ENCODE measurements at regions not wholly inside any gene's neighbourhood (a gene's known extent, or its start where the extent isn't known, plus 50 kb on each side); places are given as distances from the start of the nearest gene placed in this dataset.
"Not testable (repeated sequence)": the region's sequence is repeated elsewhere in the genome, so short reads cannot be mapped to it uniquely, and the experiment has no call there.

GRCh38 chr7:29639886-29640595 lies 76.4 kb downstream of the PRR15 start:
- peak overlapping the region in 1 of 10 donors; percentile 6 for H3K27ac Mint-ChIP-seq

GRCh38 chr7:29641651-29642050 lies 78.0 kb downstream of the PRR15 start:
- POLR2A ChIA-PET, result no interaction called here

More at GRCh38 chr7:29639886-29640595, 76.4 kb downstream of the PRR15 start:
- no peaks in the 10 kb centered on the region for H3K36me3 Mint-ChIP-seq
- no peaks in the 10 kb centered on the region for H3K9me3 Mint-ChIP-seq
- ATAC-seq, result no peak
- no peak overlapping the region for H3K4me3 Mint-ChIP-seq
- peaks cover 0 to 2% (median 0%) of the 10 kb centered on the region in 5 donors for H3K27me3 Mint-ChIP-seq
- H3K4me1 Mint-ChIP-seq, result no peaks in the 10 kb centered on the region
- POLR2A ChIA-PET, result no interaction called here
- DNase-seq, result no peak

GRCh38 chr7:29642494-29643155 lies 79.0 kb downstream of the PRR15 start:
- ATAC-seq (no peak), DNase-seq (no peak)
- Mint-ChIP-seq H3K27ac (no peak overlapping the region), H3K9me3 (no peaks in the 10 kb centered on the region), H3K27me3 (peaks cover 0 to 2% (median 0%) of the 10 kb centered on the region in 5 donors), H3K4me3 (no peak overlapping the region), H3K4me1 (no peaks in the 10 kb centered on the region), H3K36me3 (no peaks in the 10 kb centered on the region)
- POLR2A ChIA-PET, result no interaction called here

More at GRCh38 chr7:29641651-29642050, 78.0 kb downstream of the PRR15 start:
- no peak for ATAC-seq
- peaks cover 0 to 2% (median 0%) of the 10 kb centered on the region in 5 donors for H3K27me3 Mint-ChIP-seq
- H3K27ac Mint-ChIP-seq, result peak overlapping the region in 1 of 10 donors; percentile 49
- no peaks in the 10 kb centered on the region for H3K36me3 Mint-ChIP-seq
- no peaks in the 10 kb centered on the region for H3K9me3 Mint-ChIP-seq
- no peaks in the 10 kb centered on the region for H3K4me1 Mint-ChIP-seq
- no peak overlapping the region for H3K4me3 Mint-ChIP-seq
- no peak for DNase-seq

- H3K4me3 Mint-ChIP-seq, POLR2A ChIA-PET, H3K9me3 Mint-ChIP-seq, DNase-seq, ATAC-seq, H3K27me3 Mint-ChIP-seq, H3K27ac Mint-ChIP-seq, H3K36me3 Mint-ChIP-seq, H3K4me1 Mint-ChIP-seq: not testable (repeated sequence)
These were observed 82.5 kb downstream of the PRR15 start for GRCh38 chr7:29646116-29646515.

GRCh38 chr7:29647020-29647654 lies 83.5 kb downstream of the PRR15 start:
- Mint-ChIP-seq H3K27ac (no peak overlapping the region), H3K4me1 (no peaks in the 10 kb centered on the region), H3K27me3 (no peaks in the 10 kb centered on the region), H3K36me3 (no peaks in the 10 kb centered on the region), H3K9me3 (no peaks in the 10 kb centered on the region), H3K4me3 (no peak overlapping the region)
- DNase-seq (no peak), ATAC-seq (no peak)
- POLR2A ChIA-PET, result no interaction called here

GRCh38 chr7:29647691-29648210 lies 84.1 kb downstream of the PRR15 start:
- POLR2A ChIA-PET, H3K27me3 Mint-ChIP-seq, H3K9me3 Mint-ChIP-seq, H3K4me3 Mint-ChIP-seq, ATAC-seq, DNase-seq, H3K27ac Mint-ChIP-seq, H3K36me3 Mint-ChIP-seq, H3K4me1 Mint-ChIP-seq: not testable (repeated sequence)

GRCh38 chr7:29649028-29649716 lies 85.5 kb downstream of the PRR15 start:
- Mint-ChIP-seq H3K36me3 (no peaks in the 10 kb centered on the region), H3K4me1 (no peaks in the 10 kb centered on the region), H3K27ac (no peak overlapping the region), H3K4me3 (peak overlapping the region in 1 of 10 donors; percentile 52), H3K27me3 (no peaks in the 10 kb centered on the region), H3K9me3 (no peaks in the 10 kb centered on the region)
- ATAC-seq, result no peak
- POLR2A ChIA-PET, result no interaction called here
- no peak for DNase-seq

- H3K4me3 Mint-ChIP-seq, result no peak overlapping the region
- H3K4me1 Mint-ChIP-seq, result no peaks in the 10 kb centered on the region
- POLR2A ChIA-PET, result no interaction called here
- ATAC-seq (no peak), DNase-seq (no peak)
- no peaks in the 10 kb centered on the region for H3K27me3 Mint-ChIP-seq
- H3K36me3 Mint-ChIP-seq, result no peaks in the 10 kb centered on the region
- no peaks in the 10 kb centered on the region for H3K9me3 Mint-ChIP-seq
- H3K27ac Mint-ChIP-seq, result no peak overlapping the region
These were observed 86.2 kb downstream of the PRR15 start for GRCh38 chr7:29649876-29650275.

GRCh38 chr7:29651477-29651876 lies 87.8 kb downstream of the PRR15 start:
- H3K27ac Mint-ChIP-seq, result no peak overlapping the region
- H3K36me3 Mint-ChIP-seq, result no peaks in the 10 kb centered on the region
- ATAC-seq (no peak), DNase-seq (no peak)
- H3K4me1 Mint-ChIP-seq, result no peaks in the 10 kb centered on the region
- H3K27me3 Mint-ChIP-seq, result no peaks in the 10 kb centered on the region
- no peaks in the 10 kb centered on the region for H3K9me3 Mint-ChIP-seq
- H3K4me3 Mint-ChIP-seq, result no peak overlapping the region
- POLR2A ChIA-PET, result no interaction called here

- ATAC-seq, result no peak
- H3K27me3 Mint-ChIP-seq, result no peaks in the 10 kb centered on the region
- H3K27ac Mint-ChIP-seq, result no peak overlapping the region
- no peaks in the 10 kb centered on the region for H3K36me3 Mint-ChIP-seq
- no peaks in the 10 kb centered on the region for H3K4me1 Mint-ChIP-seq
- no peak for DNase-seq
- no peak overlapping the region for H3K4me3 Mint-ChIP-seq
- POLR2A ChIA-PET, result no interaction called here
- H3K9me3 Mint-ChIP-seq, result no peaks in the 10 kb centered on the region
These were observed 88.9 kb downstream of the PRR15 start for GRCh38 chr7:29652556-29652955.

GRCh38 chr7:29654340-29654739 lies 90.7 kb downstream of the PRR15 start:
- POLR2A ChIA-PET, H3K9me3 Mint-ChIP-seq, H3K27me3 Mint-ChIP-seq, H3K4me1 Mint-ChIP-seq, DNase-seq, H3K27ac Mint-ChIP-seq, H3K36me3 Mint-ChIP-seq, ATAC-seq, H3K4me3 Mint-ChIP-seq: not testable (repeated sequence)

- POLR2A ChIA-PET, result no interaction called here
- ATAC-seq, result no peak
- no peak overlapping the region for H3K27ac Mint-ChIP-seq
These were observed 93.7 kb downstream of the PRR15 start for GRCh38 chr7:29657288-29657687.

GRCh38 chr7:29657856-29658255 lies 94.2 kb downstream of the PRR15 start:
- no peaks in the 10 kb centered on the region for H3K36me3 Mint-ChIP-seq
- no peaks in the 10 kb centered on the region for H3K4me1 Mint-ChIP-seq
- DNase-seq (no peak), ATAC-seq (no peak)
- no peak overlapping the region for H3K4me3 Mint-ChIP-seq
- POLR2A ChIA-PET, result no interaction called here
- no peak overlapping the region for H3K27ac Mint-ChIP-seq
- H3K27me3 Mint-ChIP-seq, result peaks cover 0 to 4% (median 3%) of the 10 kb centered on the region in 5 donors
- no peaks in the 10 kb centered on the region for H3K9me3 Mint-ChIP-seq

More at GRCh38 chr7:29657288-29657687, 93.7 kb downstream of the PRR15 start:
- Mint-ChIP-seq H3K36me3 (no peaks in the 10 kb centered on the region), H3K4me1 (no peaks in the 10 kb centered on the region), H3K4me3 (no peak overlapping the region), H3K27me3 (peaks cover 0 to 3% (median 0%) of the 10 kb centered on the region in 5 donors), H3K9me3 (no peaks in the 10 kb centered on the region)
- no peak for DNase-seq

Data from naive thymus-derived CD8-positive, alpha-beta T cell (primary cell).